ENCODE measurements at regions not wholly inside any gene's neighbourhood (a gene's known extent, or its start where the extent isn't known, plus 50 kb on each side); places are given as distances from the start of the nearest gene placed in this dataset.
"Not testable (repeated sequence)": the region's sequence is repeated elsewhere in the genome, so short reads cannot be mapped to it uniquely, and the experiment has no call there.

- Mint-ChIP-seq H3K27ac (no peak overlapping the region), H3K27me3 (no peaks in the 10 kb centered on the region), H3K4me1 (no peaks in the 10 kb centered on the region), H3K36me3 (ENCODE audit: low read depth) (no peaks in the 10 kb centered on the region), H3K4me3 (no peak overlapping the region)
- ATAC-seq (no peak), DNase-seq (no peak)
- H3K9me3 ChIP-seq (ENCODE audit: control insufficient read depth, low read length, poor library complexity, severe bottlenecking), result no peaks in the 10 kb centered on the region
These were observed 946.3 kb upstream of the LRATD1 start for GRCh38 chr2:13686262-13686661.

- Mint-ChIP-seq H3K27me3 (no peaks in the 10 kb centered on the region), H3K27ac (no peak overlapping the region), H3K36me3 (ENCODE audit: low read depth) (no peaks in the 10 kb centered on the region), H3K4me1 (no peaks in the 10 kb centered on the region), H3K4me3 (no peak overlapping the region)
- no peak for DNase-seq
- no peak for ATAC-seq
- H3K9me3 ChIP-seq (ENCODE audit: control insufficient read depth, low read length, poor library complexity, severe bottlenecking), result no peaks in the 10 kb centered on the region
These were observed 937.8 kb upstream of the LRATD1 start for GRCh38 chr2:13694673-13695072.

GRCh38 chr2:13696601-13697000 lies 935.9 kb upstream of the LRATD1 start:
- no peak for DNase-seq
- ATAC-seq, result no peak
- no peaks in the 10 kb centered on the region for H3K9me3 ChIP-seq (ENCODE audit: control insufficient read depth, low read length, poor library complexity, severe bottlenecking)
- H3K36me3 Mint-ChIP-seq (ENCODE audit: low read depth), result no peaks in the 10 kb centered on the region
- no peaks in the 10 kb centered on the region for H3K4me1 Mint-ChIP-seq
- no peaks in the 10 kb centered on the region for H3K27me3 Mint-ChIP-seq
- no peak overlapping the region for H3K4me3 Mint-ChIP-seq
- no peak overlapping the region for H3K27ac Mint-ChIP-seq

- H3K9me3 ChIP-seq (ENCODE audit: control insufficient read depth, low read length, poor library complexity, severe bottlenecking), result no peaks in the 10 kb centered on the region
- Mint-ChIP-seq H3K4me3 (no peak overlapping the region), H3K4me1 (no peaks in the 10 kb centered on the region), H3K27ac (no peak overlapping the region), H3K27me3 (no peaks in the 10 kb centered on the region), H3K36me3 (ENCODE audit: low read depth) (no peaks in the 10 kb centered on the region)
- DNase-seq (no peak), ATAC-seq (no peak)
These were observed 933.7 kb upstream of the LRATD1 start for GRCh38 chr2:13698847-13699246.

GRCh38 chr2:13699939-13700338 lies 932.6 kb upstream of the LRATD1 start:
- H3K27ac Mint-ChIP-seq; H3K27me3 Mint-ChIP-seq; ATAC-seq; H3K9me3 ChIP-seq (ENCODE audit: control insufficient read depth, low read length, poor library complexity, severe bottlenecking); H3K4me1 Mint-ChIP-seq; DNase-seq; H3K4me3 Mint-ChIP-seq; H3K36me3 Mint-ChIP-seq (ENCODE audit: low read depth): not testable (repeated sequence)

GRCh38 chr2:13711154-13711553 lies 921.4 kb upstream of the LRATD1 start:
- no peak overlapping the region for H3K4me3 Mint-ChIP-seq
- ATAC-seq (no peak), DNase-seq (no peak)
- no peaks in the 10 kb centered on the region for H3K36me3 Mint-ChIP-seq (ENCODE audit: low read depth)
- H3K27ac Mint-ChIP-seq, result no peak overlapping the region
- no peaks in the 10 kb centered on the region for H3K9me3 ChIP-seq (ENCODE audit: control insufficient read depth, low read length, poor library complexity, severe bottlenecking)
- H3K4me1 Mint-ChIP-seq, result no peaks in the 10 kb centered on the region
- H3K27me3 Mint-ChIP-seq, result no peaks in the 10 kb centered on the region

GRCh38 chr2:13714466-13714865 lies 918.1 kb upstream of the LRATD1 start:
- no peaks in the 10 kb centered on the region for H3K9me3 ChIP-seq (ENCODE audit: control insufficient read depth, low read length, poor library complexity, severe bottlenecking)
- Mint-ChIP-seq H3K27me3 (no peaks in the 10 kb centered on the region), H3K4me3 (no peak overlapping the region), H3K4me1 (no peaks in the 10 kb centered on the region), H3K36me3 (ENCODE audit: low read depth) (no peaks in the 10 kb centered on the region), H3K27ac (no peak overlapping the region)
- ATAC-seq (no peak), DNase-seq (no peak)

GRCh38 chr2:13725945-13726344 lies 906.6 kb upstream of the LRATD1 start:
- H3K4me1 Mint-ChIP-seq, result no peaks in the 10 kb centered on the region
- ATAC-seq (no peak), DNase-seq (no peak)
- no peak overlapping the region for H3K27ac Mint-ChIP-seq
- no peaks in the 10 kb centered on the region for H3K36me3 Mint-ChIP-seq (ENCODE audit: low read depth)
- no peak overlapping the region for H3K4me3 Mint-ChIP-seq
- H3K27me3 Mint-ChIP-seq, result no peaks in the 10 kb centered on the region
- H3K9me3 ChIP-seq (ENCODE audit: control insufficient read depth, low read length, poor library complexity, severe bottlenecking), result no peaks in the 10 kb centered on the region

GRCh38 chr2:13745330-13745729 lies 887.2 kb upstream of the LRATD1 start:
- ATAC-seq, result no peak
- no peak overlapping the region for H3K27ac Mint-ChIP-seq
- H3K9me3 ChIP-seq (ENCODE audit: control insufficient read depth, low read length, poor library complexity, severe bottlenecking), result no peaks in the 10 kb centered on the region
- no peaks in the 10 kb centered on the region for H3K4me1 Mint-ChIP-seq
- no peaks in the 10 kb centered on the region for H3K27me3 Mint-ChIP-seq
- DNase-seq, result no peak
- no peaks in the 10 kb centered on the region for H3K36me3 Mint-ChIP-seq (ENCODE audit: low read depth)
- H3K4me3 Mint-ChIP-seq, result no peak overlapping the region

GRCh38 chr2:13751955-13752354 lies 880.6 kb upstream of the LRATD1 start:
- H3K36me3 Mint-ChIP-seq (ENCODE audit: low read depth), result no peaks in the 10 kb centered on the region
- no peak overlapping the region for H3K4me3 Mint-ChIP-seq
- DNase-seq, result no peak
- H3K4me1 Mint-ChIP-seq, result no peaks in the 10 kb centered on the region
- H3K27me3 Mint-ChIP-seq, result no peaks in the 10 kb centered on the region
- no peaks in the 10 kb centered on the region for H3K9me3 ChIP-seq (ENCODE audit: control insufficient read depth, low read length, poor library complexity, severe bottlenecking)
- ATAC-seq, result no peak
- H3K27ac Mint-ChIP-seq, result no peak overlapping the region

GRCh38 chr2:13758412-13758811 lies 874.1 kb upstream of the LRATD1 start:
- ATAC-seq (no peak), DNase-seq (no peak)
- Mint-ChIP-seq H3K4me3 (no peak overlapping the region), H3K4me1 (no peaks in the 10 kb centered on the region), H3K27me3 (no peaks in the 10 kb centered on the region), H3K27ac (no peak overlapping the region), H3K36me3 (ENCODE audit: low read depth) (peaks cover 3% of the 10 kb centered on the region)
- no peaks in the 10 kb centered on the region for H3K9me3 ChIP-seq (ENCODE audit: control insufficient read depth, low read length, poor library complexity, severe bottlenecking)

- ATAC-seq, result no peak
- H3K4me3 Mint-ChIP-seq, result no peak overlapping the region
These were observed 864.2 kb upstream of the LRATD1 start for GRCh38 chr2:13768274-13768673.

GRCh38 chr2:13770279-13770678 lies 862.2 kb upstream of the LRATD1 start:
- Mint-ChIP-seq H3K36me3 (ENCODE audit: low read depth) (no peaks in the 10 kb centered on the region), H3K27me3 (no peaks in the 10 kb centered on the region), H3K4me3 (no peak overlapping the region), H3K4me1 (no peaks in the 10 kb centered on the region), H3K27ac (no peak overlapping the region)
- DNase-seq, result no peak
- no peaks in the 10 kb centered on the region for H3K9me3 ChIP-seq (ENCODE audit: control insufficient read depth, low read length, poor library complexity, severe bottlenecking)
- no peak for ATAC-seq

More at GRCh38 chr2:13768274-13768673, 864.2 kb upstream of the LRATD1 start:
- H3K9me3 ChIP-seq (ENCODE audit: control insufficient read depth, low read length, poor library complexity, severe bottlenecking), result no peaks in the 10 kb centered on the region
- Mint-ChIP-seq H3K27ac (no peak overlapping the region), H3K27me3 (no peaks in the 10 kb centered on the region), H3K4me1 (no peaks in the 10 kb centered on the region), H3K36me3 (ENCODE audit: low read depth) (no peaks in the 10 kb centered on the region)
- DNase-seq, result no peak

- H3K27ac Mint-ChIP-seq, result no peak overlapping the region
- H3K9me3 ChIP-seq (ENCODE audit: control insufficient read depth, low read length, poor library complexity, severe bottlenecking), result no peaks in the 10 kb centered on the region
- no peak overlapping the region for H3K4me3 Mint-ChIP-seq
- no peaks in the 10 kb centered on the region for H3K36me3 Mint-ChIP-seq (ENCODE audit: low read depth)
- no peaks in the 10 kb centered on the region for H3K4me1 Mint-ChIP-seq
- H3K27me3 Mint-ChIP-seq, result no peaks in the 10 kb centered on the region
- no peak for ATAC-seq
- no peak for DNase-seq
These were observed 852.5 kb upstream of the LRATD1 start for GRCh38 chr2:13779996-13780395.
